ENCODE measurements at regions not wholly inside any gene's neighbourhood (a gene's known extent, or its start where the extent isn't known, plus 50 kb on each side); places are given as distances from the start of the nearest gene placed in this dataset.

- no peak for TF ChIP-seq ZBTB11 (tag by site-specific recombination; conservative IDR thresholded peaks at IDR 0.05; ENCODE audit: low read depth)
- TF ChIP-seq ZNF664 (tag by site-specific recombination; IDR thresholded peaks at IDR 0.05) = no peak
- TF ChIP-seq ZNF830 (tag by site-specific recombination; IDR thresholded peaks at IDR 0.05; ENCODE audit: low read depth) = no peak
- no peak for TF ChIP-seq ZNF202 (tag by site-specific recombination; IDR thresholded peaks at IDR 0.05; ENCODE audit: borderline replicate concordance)
Observed at GRCh38 chr13:22061371-22061805, 390.5 kb downstream of the FGF9 start (continued).

DNA sequence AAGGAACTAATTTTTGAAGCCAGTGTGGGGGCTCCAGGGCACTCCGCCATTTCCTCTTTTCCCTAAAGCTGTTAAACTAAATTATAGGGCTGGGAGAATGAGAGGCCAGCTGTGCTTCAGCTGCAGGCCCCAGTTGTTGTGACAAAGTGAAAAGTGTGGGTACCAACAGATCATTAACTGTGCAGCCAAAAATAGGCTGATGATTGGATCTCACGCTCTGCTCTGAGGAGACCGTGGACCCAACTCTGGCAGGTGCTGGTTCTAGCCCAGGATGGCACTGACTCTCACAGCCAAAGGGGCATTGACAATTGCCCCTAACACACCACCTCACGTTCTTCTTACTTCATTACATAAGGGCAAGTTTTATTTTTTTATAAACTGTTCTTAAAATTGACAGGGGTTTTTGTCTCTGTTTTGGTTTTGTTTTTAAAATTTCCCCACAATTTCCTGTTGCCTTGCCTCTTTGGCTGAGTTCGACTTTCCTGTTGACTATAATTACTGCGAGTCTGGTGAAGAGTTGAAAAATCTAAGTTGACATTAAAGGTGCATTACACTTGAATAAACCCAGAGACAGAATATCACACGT lies 391.0 kb downstream of the FGF9 start:
- Histone ChIP-seq H3K4me1 (ENCODE audit: control insufficient read depth, insufficient read depth, low read length) (no peaks in the 10 kb centered on the region), H3K27ac (ENCODE audit: extremely low read depth, low read depth, low read length) (no peak overlapping the region), H3K36me3 (ENCODE audit: control insufficient read depth in 2 of 2, insufficient read depth in 1 of 2, low read length in 2 of 2) (no peaks in the 10 kb centered on the region), H3K4me3 (ENCODE audit: low read depth, low read length) (no peak overlapping the region), H3K9me3 (ENCODE audit: control insufficient read depth, insufficient read depth, low read depth, low read length) (no peaks in the 10 kb centered on the region)
- ChIA-PET CTCF (interaction anchor here (0.7 kb wide), 1 partner anchor 425 kb away, joined by 4 read pairs; no protein-coding TSS in a partner anchor), POLR2A (no interaction called here)
- TF ChIP-seq ZBTB17 (tag by site-specific recombination; IDR thresholded peaks at IDR 0.05) = no peak
- no peak for TF ChIP-seq ZBTB21 (tag by site-specific recombination; IDR thresholded peaks at IDR 0.05)
- no peak for TF ChIP-seq ZNF629 (tag by site-specific recombination; IDR thresholded peaks at IDR 0.05)
- no peak for TF ChIP-seq FEZF1 (tag by site-specific recombination; IDR thresholded peaks at IDR 0.05)
- TF ChIP-seq ZSCAN4 (tag by site-specific recombination; IDR thresholded peaks at IDR 0.05) = no peak
- TF ChIP-seq GFI1B (tag by site-specific recombination; IDR thresholded peaks at IDR 0.05) = no peak
- TF ChIP-seq ZNF266 (tag by site-specific recombination; IDR thresholded peaks at IDR 0.05; ENCODE audit: low read depth) = no peak

DNA sequence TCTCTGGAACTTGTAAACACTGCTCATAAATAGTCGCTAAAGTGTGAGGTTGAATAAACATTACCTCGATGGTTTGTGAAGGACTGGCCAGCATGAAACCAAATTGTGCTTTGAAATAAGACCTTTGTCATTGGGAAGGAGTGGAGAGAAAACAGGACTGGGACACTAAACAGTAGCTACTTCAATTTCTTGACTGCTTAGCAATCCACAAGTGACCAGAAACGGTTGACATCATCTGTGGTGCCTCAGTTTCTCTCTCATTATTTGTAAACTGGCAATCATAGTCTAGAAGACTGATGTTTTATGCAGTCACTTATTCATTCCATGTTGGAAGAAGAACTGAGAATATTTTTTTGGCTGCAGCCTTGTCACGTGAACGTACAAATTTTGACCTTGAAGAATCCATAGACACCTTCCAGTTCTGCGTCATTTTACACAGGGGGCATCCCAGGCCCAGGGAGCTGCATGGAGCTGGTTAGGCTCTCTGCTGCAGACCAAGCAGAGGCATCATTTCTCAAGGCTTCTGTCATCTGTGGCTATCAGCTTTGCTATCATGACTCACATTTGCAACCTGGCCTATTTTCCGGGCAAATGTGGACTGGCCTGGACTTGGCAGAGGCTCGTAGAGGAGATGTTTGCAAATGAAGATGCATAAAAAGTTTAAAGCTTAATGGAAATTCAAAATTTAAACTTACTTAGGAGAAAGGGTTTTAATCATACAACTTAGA lies 391.8 kb downstream of the FGF9 start:
- H3K27ac ChIP-seq (ENCODE audit: extremely low read depth, low read depth, low read length) = no peak overlapping the region
- no peaks in the 10 kb centered on the region for H3K9me3 ChIP-seq (ENCODE audit: control insufficient read depth, insufficient read depth, low read depth, low read length)
- ChIA-PET CTCF (no interaction called here), POLR2A (no interaction called here)
- no peak overlapping the region for H3K4me3 ChIP-seq (ENCODE audit: low read depth, low read length)
- no peaks in the 10 kb centered on the region for H3K36me3 ChIP-seq (ENCODE audit: control insufficient read depth in 2 of 2, insufficient read depth in 1 of 2, low read length in 2 of 2)
- H3K4me1 ChIP-seq (ENCODE audit: control insufficient read depth, insufficient read depth, low read length) = no peaks in the 10 kb centered on the region
- TF ChIP-seq, protein P1, sequence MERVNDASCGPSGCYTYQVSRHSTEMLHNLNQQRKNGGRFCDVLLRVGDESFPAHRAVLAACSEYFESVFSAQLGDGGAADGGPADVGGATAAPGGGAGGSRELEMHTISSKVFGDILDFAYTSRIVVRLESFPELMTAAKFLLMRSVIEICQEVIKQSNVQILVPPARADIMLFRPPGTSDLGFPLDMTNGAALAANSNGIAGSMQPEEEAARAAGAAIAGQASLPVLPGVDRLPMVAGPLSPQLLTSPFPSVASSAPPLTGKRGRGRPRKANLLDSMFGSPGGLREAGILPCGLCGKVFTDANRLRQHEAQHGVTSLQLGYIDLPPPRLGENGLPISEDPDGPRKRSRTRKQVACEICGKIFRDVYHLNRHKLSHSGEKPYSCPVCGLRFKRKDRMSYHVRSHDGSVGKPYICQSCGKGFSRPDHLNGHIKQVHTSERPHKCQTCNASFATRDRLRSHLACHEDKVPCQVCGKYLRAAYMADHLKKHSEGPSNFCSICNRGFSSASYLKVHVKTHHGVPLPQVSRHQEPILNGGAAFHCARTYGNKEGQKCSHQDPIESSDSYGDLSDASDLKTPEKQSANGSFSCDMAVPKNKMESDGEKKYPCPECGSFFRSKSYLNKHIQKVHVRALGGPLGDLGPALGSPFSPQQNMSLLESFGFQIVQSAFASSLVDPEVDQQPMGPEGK (tag by site-specific recombination; IDR thresholded peaks at IDR 0.05) = no peak
- TF ChIP-seq ZNF596 (tag by site-specific recombination; IDR thresholded peaks at IDR 0.05) = no peak
- TF ChIP-seq ZNF513 (tag by site-specific recombination; IDR thresholded peaks at IDR 0.05) = no peak
- TF ChIP-seq, protein P2, sequence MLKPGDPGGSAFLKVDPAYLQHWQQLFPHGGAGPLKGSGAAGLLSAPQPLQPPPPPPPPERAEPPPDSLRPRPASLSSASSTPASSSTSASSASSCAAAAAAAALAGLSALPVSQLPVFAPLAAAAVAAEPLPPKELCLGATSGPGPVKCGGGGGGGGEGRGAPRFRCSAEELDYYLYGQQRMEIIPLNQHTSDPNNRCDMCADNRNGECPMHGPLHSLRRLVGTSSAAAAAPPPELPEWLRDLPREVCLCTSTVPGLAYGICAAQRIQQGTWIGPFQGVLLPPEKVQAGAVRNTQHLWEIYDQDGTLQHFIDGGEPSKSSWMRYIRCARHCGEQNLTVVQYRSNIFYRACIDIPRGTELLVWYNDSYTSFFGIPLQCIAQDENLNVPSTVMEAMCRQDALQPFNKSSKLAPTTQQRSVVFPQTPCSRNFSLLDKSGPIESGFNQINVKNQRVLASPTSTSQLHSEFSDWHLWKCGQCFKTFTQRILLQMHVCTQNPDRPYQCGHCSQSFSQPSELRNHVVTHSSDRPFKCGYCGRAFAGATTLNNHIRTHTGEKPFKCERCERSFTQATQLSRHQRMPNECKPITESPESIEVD (tag by site-specific recombination; IDR thresholded peaks at IDR 0.05) = no peak
- TF ChIP-seq, protein P3, sequence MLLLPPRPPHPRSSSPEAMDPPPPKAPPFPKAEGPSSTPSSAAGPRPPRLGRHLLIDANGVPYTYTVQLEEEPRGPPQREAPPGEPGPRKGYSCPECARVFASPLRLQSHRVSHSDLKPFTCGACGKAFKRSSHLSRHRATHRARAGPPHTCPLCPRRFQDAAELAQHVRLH (tag by site-specific recombination; IDR thresholded peaks at IDR 0.05) = no peak
- TF ChIP-seq HOXC10 (CRISPR knock-in tag; IDR thresholded peaks at IDR 0.05) = no peak
- no peak for TF ChIP-seq ZNF776 (tag by site-specific recombination; IDR thresholded peaks at IDR 0.05; ENCODE audit: borderline replicate concordance)
- no peak for TF ChIP-seq ZNF140 (tag by site-specific recombination; IDR thresholded peaks at IDR 0.05)
- TF ChIP-seq ZSCAN23 (tag by site-specific recombination; IDR thresholded peaks at IDR 0.05) = no peak
- no peak for TF ChIP-seq ZNF350 (tag by site-specific recombination; IDR thresholded peaks at IDR 0.05)
